Common myeloid progenitor, CD34-positive (primary cell): ENCODE measurements at regions not wholly inside any gene's neighbourhood (a gene's known extent, or its start where the extent isn't known, plus 50 kb on each side); places are given as distances from the start of the nearest gene placed in this dataset.

Experiments
- CTCF ChIA-PET: fragments of 350-600 bp; sonication (Branson Sonifier 250); formaldehyde crosslinking; loops from one replicate; lab custom pipeline; 2021; ENCODE audit warnings: antibody characterized with exemption; lab: Charles Lee
- POLR2A ChIA-PET: fragments of 350-600 bp; sonication (Branson Sonifier 250); formaldehyde crosslinking; loops from one replicate; lab custom pipeline; 2021; ENCODE audit warnings: antibody characterized with exemption; lab: Charles Lee
- DNase-seq, 3 donors: peaks; one replicate each; pipeline versions ENCODE4 v3.0.0 to v3.0.0-alpha.2; 2013
- H3K27ac ChIP-seq, 2 experiments: 1 replicate in 1 of 2; 2 replicates in 1 of 2; pipeline ENCODE4 v1.7.0; 2013; ENCODE audit warnings: inconsistent platforms in 2 of 2, low read length in 2 of 2, mild to moderate bottlenecking in 2 of 2, low read depth in 1 of 2, moderate library complexity in 1 of 2; ENCODE audit not compliant: severe bottlenecking in 2 of 2, insufficient read depth in 1 of 2, poor library complexity in 1 of 2
- H3K27me3 ChIP-seq, 5 experiments: replicated peaks in 2 of 5; 1 replicate in 3 of 5; 2 replicates in 2 of 5; pipeline versions ENCODE4 v1.6.1 to v1.7.0; 2013; ENCODE audit warnings: low read length in 4 of 5, mild to moderate bottlenecking in 2 of 5, moderate library complexity in 2 of 5, inconsistent platforms in 1 of 5; ENCODE audit not compliant: insufficient read depth in 5 of 5, control insufficient read depth in 4 of 5
- H3K36me3 ChIP-seq, 4 experiments: 1 replicate in 2 of 4; 2 replicates in 2 of 4; pipeline versions ENCODE4 v1.6.1 to v1.7.0; 2013; ENCODE audit warnings: low read length in 3 of 4, control low read depth in 1 of 4, mild to moderate bottlenecking in 1 of 4; ENCODE audit not compliant: control insufficient read depth in 4 of 4, insufficient read depth in 4 of 4
- H3K4me1 ChIP-seq, 4 experiments: 1 replicate in 3 of 4; 2 replicates in 1 of 4; pipeline versions ENCODE4 v1.6.1 to v1.7.1; 2013; ENCODE audit warnings: low read length in 3 of 4, mild to moderate bottlenecking in 3 of 4, control low read depth in 1 of 4, inconsistent platforms in 1 of 4, moderate library complexity in 1 of 4; ENCODE audit not compliant: control insufficient read depth in 4 of 4, insufficient read depth in 4 of 4; ENCODE audit errors: control extremely low read depth in 1 of 4
- H3K4me3 ChIP-seq, 7 experiments: 1 replicate in 4 of 7; 2 replicates in 3 of 7; pipeline versions ENCODE4 v1.5.1 to v1.7.0; 2013; ENCODE audit warnings: mild to moderate bottlenecking in 7 of 7, low read length in 6 of 7, moderate library complexity in 6 of 7, inconsistent platforms in 2 of 7, low read depth in 2 of 7, control low read depth in 1 of 7; ENCODE audit not compliant: insufficient read depth in 4 of 7, control insufficient read depth in 1 of 7; ENCODE audit errors: extremely low read depth in 1 of 7
- H3K9me3 ChIP-seq, 5 experiments: 1 replicate in 4 of 5; 2 replicates in 1 of 5; pipeline versions ENCODE4 v1.6.1 to v1.7.1; 2013; ENCODE audit warnings: low read length in 4 of 5, mild to moderate bottlenecking in 2 of 5, inconsistent platforms in 1 of 5, low read depth in 1 of 5, moderate library complexity in 1 of 5; ENCODE audit not compliant: control insufficient read depth in 4 of 5, insufficient read depth in 2 of 5; ENCODE audit errors: control extremely low read depth in 1 of 5
- WGBS: methylation state at CpG from one replicate; pipeline ENCODE4 v1.1.5; 2013; ENCODE audit not compliant: insufficient coverage; 5-methylcytosine and 5-hydroxymethylcytosine counted together

GRCh38 chr6:139917951-139918630, 543.6 kb upstream of the CITED2 start:
- Histone ChIP-seq H3K27me3 (no peaks in the 10 kb centered on the region), H3K36me3 (no peaks in the 10 kb centered on the region), H3K4me1 (peaks cover 7 to 27% (median 10%) of the 10 kb centered on the region in 4 experiments), H3K4me3 (no peak overlapping the region), H3K9me3 (no peaks in the 10 kb centered on the region), H3K27ac (no peak overlapping the region)
- DNase-seq, result no peak
- CTCF ChIA-PET, result no interaction called here
- WGBS, result 100% methylated on average over 2 of the region's 7 CpGs
- POLR2A ChIA-PET, result no interaction called here

- no peak overlapping the region for H3K4me3 ChIP-seq
- H3K27ac ChIP-seq, result no peak overlapping the region
- CTCF ChIA-PET, result no interaction called here
- 100% methylated on average over 1 of the region's 2 CpGs for WGBS
- no peak for DNase-seq
- peaks cover 1 to 15% (median 2%) of the 10 kb centered on the region in 4 experiments for H3K4me1 ChIP-seq
- no peaks in the 10 kb centered on the region for H3K36me3 ChIP-seq
- POLR2A ChIA-PET, result no interaction called here
- no peaks in the 10 kb centered on the region for H3K9me3 ChIP-seq
- H3K27me3 ChIP-seq, result no peaks in the 10 kb centered on the region
These were observed 540.5 kb upstream of the CITED2 start for GRCh38 chr6:139914910-139915309.

GRCh38 chr6:139912735-139913400, 538.4 kb upstream of the CITED2 start:
- Histone ChIP-seq H3K36me3 (no peaks in the 10 kb centered on the region), H3K4me3 (no peak overlapping the region), H3K27ac (no peak overlapping the region), H3K27me3 (no peaks in the 10 kb centered on the region), H3K9me3 (no peaks in the 10 kb centered on the region), H3K4me1 (no peaks in the 10 kb centered on the region)
- WGBS, result no CpG with 5 or more reads among the region's 10 CpGs
- POLR2A ChIA-PET, result no interaction called here
- no peak for DNase-seq
- CTCF ChIA-PET, result interaction anchor here (0.8 kb wide), 1 partner anchor 539 kb away, joined by 3 read pairs; no protein-coding TSS in a partner anchor

- no peak for DNase-seq
- Histone ChIP-seq H3K4me1 (no peaks in the 10 kb centered on the region), H3K9me3 (no peaks in the 10 kb centered on the region), H3K4me3 (no peak overlapping the region), H3K36me3 (no peaks in the 10 kb centered on the region), H3K27me3 (no peaks in the 10 kb centered on the region), H3K27ac (no peak overlapping the region)
- ChIA-PET POLR2A (no interaction called here), CTCF (no interaction called here)
These were observed 535.5 kb upstream of the CITED2 start for GRCh38 chr6:139909992-139910391.

GRCh38 chr6:139905404-139906052, 531.1 kb upstream of the CITED2 start:
- no peaks in the 10 kb centered on the region for H3K36me3 ChIP-seq
- H3K9me3 ChIP-seq, result no peaks in the 10 kb centered on the region
- WGBS, result no CpG with 5 or more reads among the region's 3 CpGs
- no peak overlapping the region for H3K27ac ChIP-seq
- H3K4me1 ChIP-seq, result no peaks in the 10 kb centered on the region
- CTCF ChIA-PET, result no interaction called here
- POLR2A ChIA-PET, result no interaction called here
- no peaks in the 10 kb centered on the region for H3K27me3 ChIP-seq
- DNase-seq, result no peak
- no peak overlapping the region for H3K4me3 ChIP-seq

- H3K9me3 ChIP-seq, result no peaks in the 10 kb centered on the region
- 100% methylated on average over 1 of the region's 1 CpG for WGBS
- no peaks in the 10 kb centered on the region for H3K36me3 ChIP-seq
- no peak overlapping the region for H3K27ac ChIP-seq
- no peaks in the 10 kb centered on the region for H3K4me1 ChIP-seq
- POLR2A ChIA-PET, result no interaction called here
- no peaks in the 10 kb centered on the region for H3K27me3 ChIP-seq
- no peak overlapping the region for H3K4me3 ChIP-seq
- CTCF ChIA-PET, result no interaction called here
- no peak for DNase-seq
These were observed 530.1 kb upstream of the CITED2 start for GRCh38 chr6:139904568-139904967.

- ChIA-PET POLR2A (no interaction called here), CTCF (no interaction called here)
- Histone ChIP-seq H3K27me3 (no peaks in the 10 kb centered on the region), H3K36me3 (no peaks in the 10 kb centered on the region), H3K27ac (no peak overlapping the region), H3K4me3 (no peak overlapping the region), H3K4me1 (no peaks in the 10 kb centered on the region), H3K9me3 (no peaks in the 10 kb centered on the region)
- no peak for DNase-seq
These were observed 529.7 kb upstream of the CITED2 start for GRCh38 chr6:139904158-139904533.
